ENCODE measurements at regions not wholly inside any gene's neighbourhood (a gene's known extent, or its start where the extent isn't known, plus 50 kb on each side); places are given as distances from the start of the nearest gene placed in this dataset.

- no peaks in the 10 kb centered on the region for H3K79me2 ChIP-seq (ENCODE audit: insufficient read depth, low read length)
- Mint-ChIP-seq H3K9me3 (peaks cover 0 to 9% (median 2%) of the 10 kb centered on the region in 7 donors), H3K27me3 (ENCODE audit: low read depth in 3 of 3) (peaks cover 0 to 1% (median 0%) of the 10 kb centered on the region in 3 donors), H3K27ac (no peak overlapping the region), H3K36me3 (no peaks in the 10 kb centered on the region), H3K4me3 (no peak overlapping the region), H3K4me1 (no peaks in the 10 kb centered on the region)
- no peak overlapping the region for H3K27ac ChIP-seq (ENCODE audit: low read depth in 1 of 2, low read length in 2 of 2)
- H4K20me1 ChIP-seq (ENCODE audit: insufficient read depth, low read length): no peaks in the 10 kb centered on the region
- no CpG with 5 or more reads among the region's 4 CpGs for WGBS (ENCODE audit: insufficient coverage)
- H2AFZ ChIP-seq (ENCODE audit: insufficient read depth, low read depth, low read length, poor library complexity, severe bottlenecking): no peak overlapping the region
- H3K9me3 ChIP-seq (replicated peaks in 1 of 2; ENCODE audit: control insufficient read depth in 1 of 2, insufficient read depth in 1 of 2, low read length in 2 of 2): peaks cover 0 to 3% of the 10 kb centered on the region in 2 donors
- no peaks in the 10 kb centered on the region for H3K4me1 ChIP-seq (ENCODE audit: control insufficient read depth in 1 of 2, insufficient read depth in 2 of 2, low read length in 2 of 2)
- no peak overlapping the region for H3K4me3 ChIP-seq (replicated peaks in 1 of 3; ENCODE audit: low read depth in 2 of 3, low read length in 3 of 3)
- TF ChIP-seq CTCF (IDR thresholded peaks at IDR 0.05): no peak
- DNase-seq: no peak
- H3K36me3 ChIP-seq (replicated peaks in 1 of 2; ENCODE audit: control insufficient read depth in 1 of 2, insufficient read depth in 2 of 2, low read length in 2 of 2): no peaks in the 10 kb centered on the region
- no peak overlapping the region for H3K4me2 ChIP-seq (replicated peaks; ENCODE audit: extremely low read depth, low read length, poor library complexity, severe bottlenecking)
- intact Hi-C loops (cut with micrococcal nuclease): no loop called here
- H3K9ac ChIP-seq (ENCODE audit: insufficient read depth, low read length, poor library complexity, severe bottlenecking): no peak overlapping the region
- H3K27me3 ChIP-seq (ENCODE audit: control insufficient read depth in 2 of 2, insufficient read depth in 2 of 2, low read length in 2 of 2): no peaks in the 10 kb centered on the region
These were observed 1095.7 kb downstream of the TSN start for GRCh38 chr2:122851161-122851560.

- Histone ChIP-seq H3K9ac (ENCODE audit: insufficient read depth, low read length, poor library complexity, severe bottlenecking) (no peak overlapping the region), H3K36me3 (replicated peaks in 1 of 2; ENCODE audit: control insufficient read depth in 1 of 2, insufficient read depth in 2 of 2, low read length in 2 of 2) (no peaks in the 10 kb centered on the region), H3K9me3 (replicated peaks in 1 of 2; ENCODE audit: control insufficient read depth in 1 of 2, insufficient read depth in 1 of 2, low read length in 2 of 2) (peaks cover 0 to 3% of the 10 kb centered on the region in 2 donors), H3K79me2 (ENCODE audit: insufficient read depth, low read length) (no peaks in the 10 kb centered on the region), H3K27ac (ENCODE audit: low read depth in 1 of 2, low read length in 2 of 2) (no peak overlapping the region), H3K27me3 (ENCODE audit: control insufficient read depth in 2 of 2, insufficient read depth in 2 of 2, low read length in 2 of 2) (no peaks in the 10 kb centered on the region), H3K4me3 (replicated peaks in 1 of 3; ENCODE audit: low read depth in 2 of 3, low read length in 3 of 3) (no peak overlapping the region), H4K20me1 (ENCODE audit: insufficient read depth, low read length) (no peaks in the 10 kb centered on the region), H3K4me1 (ENCODE audit: control insufficient read depth in 1 of 2, insufficient read depth in 2 of 2, low read length in 2 of 2) (no peaks in the 10 kb centered on the region), H3K4me2 (replicated peaks; ENCODE audit: extremely low read depth, low read length, poor library complexity, severe bottlenecking) (no peak overlapping the region), H2AFZ (ENCODE audit: insufficient read depth, low read depth, low read length, poor library complexity, severe bottlenecking) (no peak overlapping the region)
- intact Hi-C loops (cut with micrococcal nuclease): no loop called here
- TF ChIP-seq CTCF (IDR thresholded peaks at IDR 0.05): no peak
- H3K4me1 Mint-ChIP-seq: no peaks in the 10 kb centered on the region
- no peak overlapping the region for H3K4me3 Mint-ChIP-seq
- peaks cover 0 to 1% (median 0%) of the 10 kb centered on the region in 3 donors for H3K27me3 Mint-ChIP-seq (ENCODE audit: low read depth in 3 of 3)
- H3K9me3 Mint-ChIP-seq: peaks cover 0 to 9% (median 2%) of the 10 kb centered on the region in 7 donors
- no peak overlapping the region for H3K27ac Mint-ChIP-seq
- no peak for DNase-seq
- H3K36me3 Mint-ChIP-seq: no peaks in the 10 kb centered on the region
- 30% methylated on average over 2 of the region's 4 CpGs for WGBS (ENCODE audit: insufficient coverage)
These were observed 1096.6 kb downstream of the TSN start for GRCh38 chr2:122851972-122852531.
